HepG2 (cell line): ENCODE measurements at regions not wholly inside any gene's neighbourhood (a gene's known extent, or its start where the extent isn't known, plus 50 kb on each side); places are given as distances from the start of the nearest gene placed in this dataset.

ENCODE experiments used
- ATAD3A ChIP-seq: sonication (generic); formaldehyde crosslinking; IDR thresholded peaks from 2 replicates; pipeline ENCODE4 v1.4.0; 2020; ENCODE audit warnings: missing genetic modification reagents
- FOXJ3 ChIP-seq: sonication (generic); formaldehyde crosslinking; IDR thresholded peaks from 2 replicates; pipeline ENCODE4 v1.4.0; 2020; ENCODE audit warnings: missing genetic modification reagents, mild to moderate bottlenecking, borderline replicate concordance
- FOXO1 ChIP-seq: sonication (generic); formaldehyde crosslinking; IDR thresholded peaks from 2 replicates; pipeline ENCODE4 v1.4.0; 2020; ENCODE audit warnings: missing genetic modification reagents
- HIVEP1 ChIP-seq: sonication (generic); formaldehyde crosslinking; IDR thresholded peaks from 2 replicates; pipeline ENCODE4 v1.4.0; 2020; ENCODE audit warnings: mild to moderate bottlenecking, missing genetic modification reagents
- JARID2 ChIP-seq: sonication (generic); formaldehyde crosslinking; IDR thresholded peaks from 2 replicates; pipeline ENCODE4 v1.8.1; 2023; ENCODE audit warnings: missing genetic modification reagents, inconsistent platforms; ENCODE audit not compliant: insufficient replicate concordance
- NFIB ChIP-seq: sonication (generic); formaldehyde crosslinking; IDR thresholded peaks from 2 replicates; pipeline ENCODE4 v1.9.0; 2021; ENCODE audit warnings: missing genetic modification reagents, mild to moderate bottlenecking, borderline replicate concordance
- PAWR ChIP-seq: sonication (generic); formaldehyde crosslinking; IDR thresholded peaks from 2 replicates; pipeline ENCODE4 v1.4.0; 2020; ENCODE audit warnings: missing genetic modification reagents, mild to moderate bottlenecking, borderline replicate concordance
- RBFOX2 ChIP-seq: fragments of 200-400 bp; formaldehyde crosslinking; IDR thresholded peaks from 2 replicates; pipeline ENCODE4 v1.6.1; 2017; ENCODE audit warnings: low read depth, mild to moderate bottlenecking, low read length
- TEAD2 ChIP-seq: sonication (generic); formaldehyde crosslinking; IDR thresholded peaks from 2 replicates; pipeline ENCODE4 v1.9.0; 2021; ENCODE audit warnings: missing genetic modification reagents
- U2AF1 ChIP-seq: fragments of 200-400 bp; formaldehyde crosslinking; optimal IDR thresholded peaks from 2 replicates; pipeline ENCODE3; 2017; ENCODE audit warnings: mild to moderate bottlenecking, low read depth, low read length
- YEATS2 ChIP-seq: sonication (generic); formaldehyde crosslinking; IDR thresholded peaks from 2 replicates; pipeline ENCODE4 v1.4.0; 2020; ENCODE audit warnings: missing genetic modification reagents, borderline replicate concordance
- ZBTB20 ChIP-seq: sonication (generic); formaldehyde crosslinking; IDR thresholded peaks from 2 replicates; pipeline ENCODE4 v1.8.1; 2023; ENCODE audit warnings: missing genetic modification reagents, low read depth, mild to moderate bottlenecking, borderline replicate concordance
- ZBTB38 ChIP-seq: sonication (generic); formaldehyde crosslinking; IDR thresholded peaks from 2 replicates; pipeline ENCODE4 v1.5.1; 2020; ENCODE audit warnings: mild to moderate bottlenecking, missing genetic modification reagents
- ZFP36 ChIP-seq: fragments of 150-350 bp; IDR thresholded peaks from 2 replicates; pipeline ENCODE4 v1.6.1; 2018; ENCODE audit warnings: borderline replicate concordance, low read length, low read depth; ENCODE audit not compliant: partially characterized antibody
- ZFP36L2 ChIP-seq: sonication (generic); formaldehyde crosslinking; IDR thresholded peaks from 2 replicates; pipeline ENCODE4 v1.4.0; 2020; ENCODE audit warnings: missing genetic modification reagents
- ZMAT3 ChIP-seq: sonication (generic); formaldehyde crosslinking; conservative IDR thresholded peaks from 2 replicates; pipeline ENCODE4 v1.7.0; 2021; ENCODE audit warnings: missing genetic modification reagents
- ZNF331 ChIP-seq: sonication (generic); formaldehyde crosslinking; IDR thresholded peaks from 2 replicates; pipeline ENCODE4 v1.4.0; 2020; ENCODE audit warnings: missing genetic modification reagents
- ZNF547 ChIP-seq: sonication (generic); formaldehyde crosslinking; IDR thresholded peaks from 2 replicates; pipeline ENCODE4 v1.5.1; 2020; ENCODE audit warnings: mild to moderate bottlenecking, missing genetic modification reagents
- ZNF605 ChIP-seq: sonication (generic); formaldehyde crosslinking; IDR thresholded peaks from 2 replicates; pipeline ENCODE4 v1.8.0; 2022; ENCODE audit warnings: mild to moderate bottlenecking, missing genetic modification reagents
- ZNF609 ChIP-seq: sonication (generic); formaldehyde crosslinking; IDR thresholded peaks from 2 replicates; pipeline ENCODE4 v1.4.0; 2020; ENCODE audit warnings: mild to moderate bottlenecking, missing genetic modification reagents, borderline replicate concordance
- ZNF709 ChIP-seq: sonication (generic); formaldehyde crosslinking; IDR thresholded peaks from 2 replicates; pipeline ENCODE4 v1.5.0; 2020; ENCODE audit warnings: mild to moderate bottlenecking, missing genetic modification reagents
- TF ChIP-seq, protein P1 (sequence below): sonication (generic); formaldehyde crosslinking; conservative IDR thresholded peaks from 2 replicates; pipeline ENCODE4 v1.4.0; 2020; ENCODE audit warnings: missing genetic modification reagents
- TF ChIP-seq, protein P2 (sequence below), 2 experiments: sonication (generic) in 1 of 2; formaldehyde crosslinking in 1 of 2; IDR thresholded peaks; 2 replicates each; pipeline versions ENCODE4 v1.4.0 to v1.6.1; 2018 to 2020; ENCODE audit warnings: missing genetic modification reagents in 2 of 2, borderline replicate concordance in 1 of 2, low read depth in 1 of 2, mild to moderate bottlenecking in 1 of 2, missing biosample characterization in 1 of 2

DNA sequence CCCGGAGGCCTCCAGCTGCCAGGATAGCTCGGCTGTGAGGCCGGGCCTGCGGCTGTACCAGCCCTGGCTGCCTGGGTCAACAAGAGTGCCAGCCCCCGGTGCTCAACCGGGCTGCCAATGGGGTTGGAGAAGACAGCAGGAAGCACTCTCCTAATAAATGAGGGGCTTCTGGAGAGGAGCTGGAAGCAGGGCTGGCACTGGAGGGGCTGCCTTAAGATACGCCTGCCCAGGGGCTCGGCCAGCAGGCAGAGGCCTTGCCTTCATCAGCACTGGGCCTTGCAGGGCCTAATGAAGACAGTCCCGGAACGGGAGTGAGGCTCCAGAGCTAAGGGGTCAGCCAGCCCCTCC lies 73.6 kb downstream of the TEX51 start (continued):
- TF ChIP-seq ZNF609 (CRISPR knock-in tag), result no peak
- TF ChIP-seq, protein P1, sequence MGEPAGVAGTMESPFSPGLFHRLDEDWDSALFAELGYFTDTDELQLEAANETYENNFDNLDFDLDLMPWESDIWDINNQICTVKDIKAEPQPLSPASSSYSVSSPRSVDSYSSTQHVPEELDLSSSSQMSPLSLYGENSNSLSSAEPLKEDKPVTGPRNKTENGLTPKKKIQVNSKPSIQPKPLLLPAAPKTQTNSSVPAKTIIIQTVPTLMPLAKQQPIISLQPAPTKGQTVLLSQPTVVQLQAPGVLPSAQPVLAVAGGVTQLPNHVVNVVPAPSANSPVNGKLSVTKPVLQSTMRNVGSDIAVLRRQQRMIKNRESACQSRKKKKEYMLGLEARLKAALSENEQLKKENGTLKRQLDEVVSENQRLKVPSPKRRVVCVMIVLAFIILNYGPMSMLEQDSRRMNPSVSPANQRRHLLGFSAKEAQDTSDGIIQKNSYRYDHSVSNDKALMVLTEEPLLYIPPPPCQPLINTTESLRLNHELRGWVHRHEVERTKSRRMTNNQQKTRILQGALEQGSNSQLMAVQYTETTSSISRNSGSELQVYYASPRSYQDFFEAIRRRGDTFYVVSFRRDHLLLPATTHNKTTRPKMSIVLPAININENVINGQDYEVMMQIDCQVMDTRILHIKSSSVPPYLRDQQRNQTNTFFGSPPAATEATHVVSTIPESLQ, result no peak
- 0 out of 2 replicates have a peak, but pooled peaks have one; percentile 4 for TF ChIP-seq YEATS2 (CRISPR knock-in tag)
- 0 out of 2 replicates have a peak, but pooled peaks have one; percentile 61 for TF ChIP-seq NFIB (CRISPR knock-in tag)
- 0 out of 2 replicates have a peak, but pooled peaks have one; percentile 18 for TF ChIP-seq ZMAT3 (CRISPR knock-in tag)
- TF ChIP-seq ZFP36, result no peak
- TF ChIP-seq, protein P2, sequence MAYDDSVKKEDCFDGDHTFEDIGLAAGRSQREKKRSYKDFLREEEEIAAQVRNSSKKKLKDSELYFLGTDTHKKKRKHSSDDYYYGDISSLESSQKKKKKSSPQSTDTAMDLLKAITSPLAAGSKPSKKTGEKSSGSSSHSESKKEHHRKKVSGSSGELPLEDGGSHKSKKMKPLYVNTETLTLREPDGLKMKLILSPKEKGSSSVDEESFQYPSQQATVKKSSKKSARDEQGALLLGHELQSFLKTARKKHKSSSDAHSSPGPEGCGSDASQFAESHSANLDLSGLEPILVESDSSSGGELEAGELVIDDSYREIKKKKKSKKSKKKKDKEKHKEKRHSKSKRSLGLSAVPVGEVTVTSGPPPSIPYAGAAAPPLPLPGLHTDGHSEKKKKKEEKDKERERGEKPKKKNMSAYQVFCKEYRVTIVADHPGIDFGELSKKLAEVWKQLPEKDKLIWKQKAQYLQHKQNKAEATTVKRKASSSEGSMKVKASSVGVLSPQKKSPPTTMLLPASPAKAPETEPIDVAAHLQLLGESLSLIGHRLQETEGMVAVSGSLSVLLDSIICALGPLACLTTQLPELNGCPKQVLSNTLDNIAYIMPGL (CRISPR knock-in tag; IDR thresholded peaks at IDR 0.05; ENCODE audit: borderline replicate concordance in 1 of 2, low read depth in 1 of 2), result no peak; a peak in 1 of 4 replicates
- no peak for TF ChIP-seq ATAD3A (CRISPR knock-in tag)
- TF ChIP-seq ZBTB20 (CRISPR knock-in tag), result 0 out of 2 replicates have a peak, but pooled peaks have one; percentile 20
- TF ChIP-seq HIVEP1 (CRISPR knock-in tag), result peak; percentile 49; the same call in 1 of the 2 replicates
- peak; percentile 67; the same call in 1 of the 2 replicates for TF ChIP-seq ZNF605
- TF ChIP-seq JARID2 (CRISPR knock-in tag), result peak; percentile 4
- TF ChIP-seq U2AF1, result no peak
- TF ChIP-seq ZFP36L2 (CRISPR knock-in tag), result 0 out of 2 replicates have a peak, but pooled peaks have one; percentile 5
- no peak for TF ChIP-seq ZNF331 (CRISPR knock-in tag)
- 0 out of 2 replicates have a peak, but pooled peaks have one; percentile 3 for TF ChIP-seq ZNF709
- TF ChIP-seq FOXO1, result no peak
- TF ChIP-seq RBFOX2, result peak; percentile 4; the same call in 1 of the 2 replicates
- no peak for TF ChIP-seq ZNF547 (CRISPR knock-in tag)
- 0 out of 2 replicates have a peak, but pooled peaks have one; percentile 13 for TF ChIP-seq ZBTB38 (CRISPR knock-in tag)
- TF ChIP-seq FOXJ3 (CRISPR knock-in tag), result peak; percentile 3; the same call in 1 of the 2 replicates
- TF ChIP-seq PAWR, result no peak
- TF ChIP-seq TEAD2 (CRISPR knock-in tag), result no peak
